ENCODE measurements at regions not wholly inside any gene's neighbourhood (a gene's known extent, or its start where the extent isn't known, plus 50 kb on each side); places are given as distances from the start of the nearest gene placed in this dataset.

DNA sequence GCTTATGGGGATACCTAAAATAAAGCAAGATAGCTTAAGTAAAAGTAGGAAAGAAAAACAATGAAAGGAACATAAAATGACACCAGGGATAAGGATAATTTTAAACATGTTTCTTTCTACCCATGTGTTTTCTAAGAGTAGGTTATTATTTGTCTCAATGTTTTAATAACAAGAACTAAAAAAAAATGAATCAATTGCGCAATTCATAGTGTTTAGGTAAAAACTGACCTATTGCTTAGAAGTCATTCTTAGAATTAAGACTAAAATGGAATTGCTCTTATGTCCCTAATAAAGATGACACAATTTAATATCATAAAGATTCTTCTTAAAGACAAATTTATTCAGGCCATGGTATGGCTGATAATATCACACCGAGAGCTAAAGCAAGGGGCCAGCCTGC, 58.0 kb upstream of the COL24A1 start:
- FAIRE-seq (no peak), DNase-seq (ENCODE audit: insufficient read length, low spot score) (no peak)
- TF ChIP-seq POLR2A (IDR thresholded peaks at IDR 0.05; ENCODE audit: low read depth, low read length), result no peak

DNA sequence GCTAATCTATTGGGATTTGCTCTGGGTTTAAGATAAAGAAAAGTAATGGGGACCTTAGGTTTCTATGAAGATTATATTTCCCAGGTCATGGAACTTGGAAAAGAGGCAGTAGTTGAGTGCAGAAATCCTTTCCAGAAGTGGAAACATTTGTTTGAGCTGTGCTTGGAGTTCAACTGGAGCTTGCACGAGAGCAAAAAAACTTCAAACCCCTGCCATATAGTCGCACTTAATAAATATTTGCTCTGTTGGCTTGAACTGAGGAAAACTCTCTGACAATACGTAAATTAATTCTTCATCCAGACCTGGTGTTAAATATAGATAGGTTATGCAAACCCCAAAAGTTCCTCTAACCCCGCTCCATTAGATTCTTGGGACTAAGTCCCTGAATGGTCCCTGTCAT, 52.8 kb upstream of the COL24A1 start:
- no peak for TF ChIP-seq POLR2A (IDR thresholded peaks at IDR 0.05; ENCODE audit: low read depth, low read length)
- FAIRE-seq, result no peak
- no peak for DNase-seq (ENCODE audit: insufficient read length, low spot score)

DNA sequence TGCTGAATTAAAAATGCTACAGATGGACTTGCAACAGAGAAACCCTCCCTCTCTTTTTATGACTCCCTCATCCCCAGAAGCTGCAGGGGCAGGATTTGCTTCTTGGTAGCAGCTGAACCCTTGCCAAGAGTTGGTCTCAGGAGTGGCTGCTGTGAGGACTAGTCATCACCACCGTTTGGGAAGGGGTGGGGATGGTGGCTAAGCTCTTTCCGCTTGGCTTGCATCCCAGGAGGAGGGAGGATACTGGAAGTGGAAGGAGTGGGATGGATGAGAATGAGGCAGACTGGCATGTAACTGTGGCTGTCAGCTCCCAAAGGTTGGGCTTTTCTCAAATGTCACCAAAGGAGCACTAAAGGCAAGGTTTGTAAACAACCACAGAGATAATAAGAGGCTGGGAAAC, 50.8 kb upstream of the COL24A1 start:
- TF ChIP-seq POLR2A (IDR thresholded peaks at IDR 0.05; ENCODE audit: low read depth, low read length), result no peak
- DNase-seq (ENCODE audit: insufficient read length, low spot score), result peak; percentile 56

More for the DNA sequence above, 50.8 kb upstream of the COL24A1 start:
- FAIRE-seq, result peak; percentile 71

All from H54 (cell line).